ENCODE measurements at regions not wholly inside any gene's neighbourhood (a gene's known extent, or its start where the extent isn't known, plus 50 kb on each side); places are given as distances from the start of the nearest gene placed in this dataset.

GRCh38 chr21:25508364-25508763, 98.9 kb downstream of the MRPL39 start:
- no peak for TF ChIP-seq CTCF (IDR thresholded peaks at IDR 0.05)
- H3K27ac ChIP-seq = no peak overlapping the region
- H3K4me3 ChIP-seq = no peak overlapping the region
- no peak for DNase-seq (ENCODE audit: low spot score)

GRCh38 chr21:25507522-25507921, 99.8 kb downstream of the MRPL39 start:
- Histone ChIP-seq H3K4me3 (no peak overlapping the region), H3K27ac (no peak overlapping the region)
- TF ChIP-seq CTCF (IDR thresholded peaks at IDR 0.05) = no peak
- DNase-seq (ENCODE audit: low spot score) = no peak

GRCh38 chr21:25506887-25507286, 100.4 kb downstream of the MRPL39 start:
- no peak for DNase-seq (ENCODE audit: low spot score)
- no peak for TF ChIP-seq CTCF (IDR thresholded peaks at IDR 0.05)
- H3K4me3 ChIP-seq = no peak overlapping the region
- no peak overlapping the region for H3K27ac ChIP-seq

- no peak for DNase-seq (ENCODE audit: low spot score)
- Histone ChIP-seq H3K4me3 (no peak overlapping the region), H3K27ac (no peak overlapping the region)
- no peak for TF ChIP-seq CTCF (IDR thresholded peaks at IDR 0.05)
Observed at GRCh38 chr21:25506261-25506660, 101.0 kb downstream of the MRPL39 start.

GRCh38 chr21:25503981-25504380, 103.3 kb downstream of the MRPL39 start:
- H3K27ac ChIP-seq = no peak overlapping the region
- no peak for TF ChIP-seq CTCF (IDR thresholded peaks at IDR 0.05)
- H3K4me3 ChIP-seq = no peak overlapping the region
- DNase-seq (ENCODE audit: low spot score) = no peak

- no peak overlapping the region for H3K27ac ChIP-seq
- no peak for TF ChIP-seq CTCF (IDR thresholded peaks at IDR 0.05)
- no peak for DNase-seq (ENCODE audit: low spot score)
- no peak overlapping the region for H3K4me3 ChIP-seq
Observed at GRCh38 chr21:25501996-25502665, 105.2 kb downstream of the MRPL39 start.

- H3K27ac ChIP-seq = no peak overlapping the region
Observed at GRCh38 chr21:25501462-25501861, 105.8 kb downstream of the MRPL39 start.

More at GRCh38 chr21:25501462-25501861, 105.8 kb downstream of the MRPL39 start:
- TF ChIP-seq CTCF (IDR thresholded peaks at IDR 0.05) = no peak
- no peak overlapping the region for H3K4me3 ChIP-seq
- no peak for DNase-seq (ENCODE audit: low spot score)
